WTC11 (cell line): ENCODE measurements at regions not wholly inside any gene's neighbourhood (a gene's known extent, or its start where the extent isn't known, plus 50 kb on each side); places are given as distances from the start of the nearest gene placed in this dataset.

ENCODE experiments used
- FOXJ3 ChIP-seq: sonication (generic); formaldehyde crosslinking; IDR thresholded peaks from 2 replicates; pipeline ENCODE4 v1.9.0; 2021; ENCODE audit warnings: missing genetic modification reagents, mild to moderate bottlenecking, borderline replicate concordance
- JUN ChIP-seq: sonication (generic); formaldehyde crosslinking; IDR thresholded peaks from 2 replicates; pipeline ENCODE4 v1.8.0; 2023; ENCODE audit warnings: mild to moderate bottlenecking, missing genetic modification reagents
- RELA ChIP-seq: sonication (generic); formaldehyde crosslinking; IDR thresholded peaks from 2 replicates; pipeline ENCODE4 v1.8.1; 2022; ENCODE audit warnings: missing genetic modification reagents, mild to moderate bottlenecking, borderline replicate concordance
- SMAD3 ChIP-seq: sonication (generic); formaldehyde crosslinking; IDR thresholded peaks from 2 replicates; pipeline ENCODE4 v1.8.0; 2022; ENCODE audit warnings: missing genetic modification reagents, mild to moderate bottlenecking, borderline replicate concordance
- TF ChIP-seq, protein P1 (sequence below): fragments of 200-600 bp; IDR thresholded peaks from 2 replicates; pipeline ENCODE4 v1.8.0; 2022; ENCODE audit warnings: antibody characterized with exemption
- TF ChIP-seq, protein P2 (sequence below): sonication (generic); formaldehyde crosslinking; IDR thresholded peaks from 2 replicates; pipeline ENCODE4 v1.8.0; 2023; ENCODE audit warnings: missing genetic modification reagents
- TF ChIP-seq, protein P3 (sequence below): sonication (generic); formaldehyde crosslinking; IDR thresholded peaks from 2 replicates; pipeline ENCODE4 v1.8.1; 2022; ENCODE audit warnings: mild to moderate bottlenecking, missing genetic modification reagents, moderate library complexity, borderline replicate concordance
- TF ChIP-seq, protein P4 (sequence below): sonication (generic); formaldehyde crosslinking; IDR thresholded peaks from 2 replicates; pipeline ENCODE4 v1.8.1; 2022; ENCODE audit warnings: missing genetic modification reagents, borderline replicate concordance
- TF ChIP-seq, protein P5 (sequence below): sonication (generic); formaldehyde crosslinking; IDR thresholded peaks from 2 replicates; pipeline ENCODE4 v1.8.0; 2023; ENCODE audit warnings: missing genetic modification reagents, mild to moderate bottlenecking, borderline replicate concordance
- TF ChIP-seq, protein P6 (sequence below): sonication (generic); formaldehyde crosslinking; IDR thresholded peaks from 2 replicates; pipeline ENCODE4 v1.8.1; 2023; ENCODE audit warnings: mild to moderate bottlenecking, missing genetic modification reagents
- TF ChIP-seq, protein P7 (sequence below): sonication (generic); formaldehyde crosslinking; IDR thresholded peaks from 2 replicates; pipeline ENCODE4 v1.8.1; 2022; ENCODE audit warnings: low read depth, mild to moderate bottlenecking, moderate library complexity, missing genetic modification reagents, borderline replicate concordance
- TF ChIP-seq, protein P8 (sequence below): sonication (generic); formaldehyde crosslinking; IDR thresholded peaks from 2 replicates; pipeline ENCODE4 v1.8.1; 2023; ENCODE audit warnings: mild to moderate bottlenecking, missing genetic modification reagents, borderline replicate concordance

DNA sequence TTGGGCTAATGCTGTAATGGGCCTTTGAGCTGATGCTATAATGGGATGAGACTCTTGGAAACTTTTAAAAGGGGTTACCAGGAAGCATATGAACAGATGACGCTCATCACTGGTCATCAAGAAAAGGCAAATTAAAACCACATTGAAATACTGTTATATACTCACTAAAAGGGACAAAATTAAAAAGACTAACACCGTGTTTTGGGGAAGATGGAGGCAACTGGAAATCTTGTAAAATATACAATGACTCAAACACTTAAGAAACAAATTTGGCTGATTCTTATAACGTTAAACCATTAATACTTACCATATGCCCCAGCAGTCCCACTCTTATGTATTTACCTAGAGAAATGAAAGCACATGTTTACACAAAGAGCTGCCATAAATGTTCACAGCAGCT lies 207.2 kb upstream of the GPRIN3 start:
- TF ChIP-seq JUN (CRISPR knock-in tag) (no peak), RELA (CRISPR knock-in tag) (no peak), SMAD3 (CRISPR knock-in tag) (no peak), FOXJ3 (CRISPR knock-in tag) (no peak)
- TF ChIP-seq, protein P1, sequence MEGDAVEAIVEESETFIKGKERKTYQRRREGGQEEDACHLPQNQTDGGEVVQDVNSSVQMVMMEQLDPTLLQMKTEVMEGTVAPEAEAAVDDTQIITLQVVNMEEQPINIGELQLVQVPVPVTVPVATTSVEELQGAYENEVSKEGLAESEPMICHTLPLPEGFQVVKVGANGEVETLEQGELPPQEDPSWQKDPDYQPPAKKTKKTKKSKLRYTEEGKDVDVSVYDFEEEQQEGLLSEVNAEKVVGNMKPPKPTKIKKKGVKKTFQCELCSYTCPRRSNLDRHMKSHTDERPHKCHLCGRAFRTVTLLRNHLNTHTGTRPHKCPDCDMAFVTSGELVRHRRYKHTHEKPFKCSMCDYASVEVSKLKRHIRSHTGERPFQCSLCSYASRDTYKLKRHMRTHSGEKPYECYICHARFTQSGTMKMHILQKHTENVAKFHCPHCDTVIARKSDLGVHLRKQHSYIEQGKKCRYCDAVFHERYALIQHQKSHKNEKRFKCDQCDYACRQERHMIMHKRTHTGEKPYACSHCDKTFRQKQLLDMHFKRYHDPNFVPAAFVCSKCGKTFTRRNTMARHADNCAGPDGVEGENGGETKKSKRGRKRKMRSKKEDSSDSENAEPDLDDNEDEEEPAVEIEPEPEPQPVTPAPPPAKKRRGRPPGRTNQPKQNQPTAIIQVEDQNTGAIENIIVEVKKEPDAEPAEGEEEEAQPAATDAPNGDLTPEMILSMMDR, result no peak
- TF ChIP-seq, protein P2, sequence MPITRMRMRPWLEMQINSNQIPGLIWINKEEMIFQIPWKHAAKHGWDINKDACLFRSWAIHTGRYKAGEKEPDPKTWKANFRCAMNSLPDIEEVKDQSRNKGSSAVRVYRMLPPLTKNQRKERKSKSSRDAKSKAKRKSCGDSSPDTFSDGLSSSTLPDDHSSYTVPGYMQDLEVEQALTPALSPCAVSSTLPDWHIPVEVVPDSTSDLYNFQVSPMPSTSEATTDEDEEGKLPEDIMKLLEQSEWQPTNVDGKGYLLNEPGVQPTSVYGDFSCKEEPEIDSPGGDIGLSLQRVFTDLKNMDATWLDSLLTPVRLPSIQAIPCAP (CRISPR knock-in tag), result no peak
- TF ChIP-seq, protein P3, sequence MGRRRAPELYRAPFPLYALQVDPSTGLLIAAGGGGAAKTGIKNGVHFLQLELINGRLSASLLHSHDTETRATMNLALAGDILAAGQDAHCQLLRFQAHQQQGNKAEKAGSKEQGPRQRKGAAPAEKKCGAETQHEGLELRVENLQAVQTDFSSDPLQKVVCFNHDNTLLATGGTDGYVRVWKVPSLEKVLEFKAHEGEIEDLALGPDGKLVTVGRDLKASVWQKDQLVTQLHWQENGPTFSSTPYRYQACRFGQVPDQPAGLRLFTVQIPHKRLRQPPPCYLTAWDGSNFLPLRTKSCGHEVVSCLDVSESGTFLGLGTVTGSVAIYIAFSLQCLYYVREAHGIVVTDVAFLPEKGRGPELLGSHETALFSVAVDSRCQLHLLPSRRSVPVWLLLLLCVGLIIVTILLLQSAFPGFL, result no peak
- TF ChIP-seq, protein P4, sequence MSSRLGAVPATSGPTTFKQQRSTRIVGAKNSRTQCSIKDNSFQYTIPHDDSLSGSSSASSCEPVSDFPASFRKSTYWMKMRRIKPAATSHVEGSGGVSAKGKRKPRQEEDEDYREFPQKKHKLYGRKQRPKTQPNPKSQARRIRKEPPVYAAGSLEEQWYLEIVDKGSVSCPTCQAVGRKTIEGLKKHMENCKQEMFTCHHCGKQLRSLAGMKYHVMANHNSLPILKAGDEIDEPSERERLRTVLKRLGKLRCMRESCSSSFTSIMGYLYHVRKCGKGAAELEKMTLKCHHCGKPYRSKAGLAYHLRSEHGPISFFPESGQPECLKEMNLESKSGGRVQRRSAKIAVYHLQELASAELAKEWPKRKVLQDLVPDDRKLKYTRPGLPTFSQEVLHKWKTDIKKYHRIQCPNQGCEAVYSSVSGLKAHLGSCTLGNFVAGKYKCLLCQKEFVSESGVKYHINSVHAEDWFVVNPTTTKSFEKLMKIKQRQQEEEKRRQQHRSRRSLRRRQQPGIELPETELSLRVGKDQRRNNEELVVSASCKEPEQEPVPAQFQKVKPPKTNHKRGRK (CRISPR knock-in tag), result no peak
- TF ChIP-seq, protein P5, sequence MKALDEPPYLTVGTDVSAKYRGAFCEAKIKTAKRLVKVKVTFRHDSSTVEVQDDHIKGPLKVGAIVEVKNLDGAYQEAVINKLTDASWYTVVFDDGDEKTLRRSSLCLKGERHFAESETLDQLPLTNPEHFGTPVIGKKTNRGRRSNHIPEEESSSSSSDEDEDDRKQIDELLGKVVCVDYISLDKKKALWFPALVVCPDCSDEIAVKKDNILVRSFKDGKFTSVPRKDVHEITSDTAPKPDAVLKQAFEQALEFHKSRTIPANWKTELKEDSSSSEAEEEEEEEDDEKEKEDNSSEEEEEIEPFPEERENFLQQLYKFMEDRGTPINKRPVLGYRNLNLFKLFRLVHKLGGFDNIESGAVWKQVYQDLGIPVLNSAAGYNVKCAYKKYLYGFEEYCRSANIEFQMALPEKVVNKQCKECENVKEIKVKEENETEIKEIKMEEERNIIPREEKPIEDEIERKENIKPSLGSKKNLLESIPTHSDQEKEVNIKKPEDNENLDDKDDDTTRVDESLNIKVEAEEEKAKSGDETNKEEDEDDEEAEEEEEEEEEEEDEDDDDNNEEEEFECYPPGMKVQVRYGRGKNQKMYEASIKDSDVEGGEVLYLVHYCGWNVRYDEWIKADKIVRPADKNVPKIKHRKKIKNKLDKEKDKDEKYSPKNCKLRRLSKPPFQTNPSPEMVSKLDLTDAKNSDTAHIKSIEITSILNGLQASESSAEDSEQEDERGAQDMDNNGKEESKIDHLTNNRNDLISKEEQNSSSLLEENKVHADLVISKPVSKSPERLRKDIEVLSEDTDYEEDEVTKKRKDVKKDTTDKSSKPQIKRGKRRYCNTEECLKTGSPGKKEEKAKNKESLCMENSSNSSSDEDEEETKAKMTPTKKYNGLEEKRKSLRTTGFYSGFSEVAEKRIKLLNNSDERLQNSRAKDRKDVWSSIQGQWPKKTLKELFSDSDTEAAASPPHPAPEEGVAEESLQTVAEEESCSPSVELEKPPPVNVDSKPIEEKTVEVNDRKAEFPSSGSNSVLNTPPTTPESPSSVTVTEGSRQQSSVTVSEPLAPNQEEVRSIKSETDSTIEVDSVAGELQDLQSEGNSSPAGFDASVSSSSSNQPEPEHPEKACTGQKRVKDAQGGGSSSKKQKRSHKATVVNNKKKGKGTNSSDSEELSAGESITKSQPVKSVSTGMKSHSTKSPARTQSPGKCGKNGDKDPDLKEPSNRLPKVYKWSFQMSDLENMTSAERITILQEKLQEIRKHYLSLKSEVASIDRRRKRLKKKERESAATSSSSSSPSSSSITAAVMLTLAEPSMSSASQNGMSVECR, result no peak
- TF ChIP-seq, protein P6, sequence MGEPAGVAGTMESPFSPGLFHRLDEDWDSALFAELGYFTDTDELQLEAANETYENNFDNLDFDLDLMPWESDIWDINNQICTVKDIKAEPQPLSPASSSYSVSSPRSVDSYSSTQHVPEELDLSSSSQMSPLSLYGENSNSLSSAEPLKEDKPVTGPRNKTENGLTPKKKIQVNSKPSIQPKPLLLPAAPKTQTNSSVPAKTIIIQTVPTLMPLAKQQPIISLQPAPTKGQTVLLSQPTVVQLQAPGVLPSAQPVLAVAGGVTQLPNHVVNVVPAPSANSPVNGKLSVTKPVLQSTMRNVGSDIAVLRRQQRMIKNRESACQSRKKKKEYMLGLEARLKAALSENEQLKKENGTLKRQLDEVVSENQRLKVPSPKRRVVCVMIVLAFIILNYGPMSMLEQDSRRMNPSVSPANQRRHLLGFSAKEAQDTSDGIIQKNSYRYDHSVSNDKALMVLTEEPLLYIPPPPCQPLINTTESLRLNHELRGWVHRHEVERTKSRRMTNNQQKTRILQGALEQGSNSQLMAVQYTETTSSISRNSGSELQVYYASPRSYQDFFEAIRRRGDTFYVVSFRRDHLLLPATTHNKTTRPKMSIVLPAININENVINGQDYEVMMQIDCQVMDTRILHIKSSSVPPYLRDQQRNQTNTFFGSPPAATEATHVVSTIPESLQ (CRISPR knock-in tag), result no peak
- TF ChIP-seq, protein P7, sequence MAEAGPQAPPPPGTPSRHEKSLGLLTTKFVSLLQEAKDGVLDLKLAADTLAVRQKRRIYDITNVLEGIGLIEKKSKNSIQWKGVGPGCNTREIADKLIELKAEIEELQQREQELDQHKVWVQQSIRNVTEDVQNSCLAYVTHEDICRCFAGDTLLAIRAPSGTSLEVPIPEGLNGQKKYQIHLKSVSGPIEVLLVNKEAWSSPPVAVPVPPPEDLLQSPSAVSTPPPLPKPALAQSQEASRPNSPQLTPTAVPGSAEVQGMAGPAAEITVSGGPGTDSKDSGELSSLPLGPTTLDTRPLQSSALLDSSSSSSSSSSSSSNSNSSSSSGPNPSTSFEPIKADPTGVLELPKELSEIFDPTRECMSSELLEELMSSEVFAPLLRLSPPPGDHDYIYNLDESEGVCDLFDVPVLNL (CRISPR knock-in tag), result no peak
- TF ChIP-seq, protein P8, sequence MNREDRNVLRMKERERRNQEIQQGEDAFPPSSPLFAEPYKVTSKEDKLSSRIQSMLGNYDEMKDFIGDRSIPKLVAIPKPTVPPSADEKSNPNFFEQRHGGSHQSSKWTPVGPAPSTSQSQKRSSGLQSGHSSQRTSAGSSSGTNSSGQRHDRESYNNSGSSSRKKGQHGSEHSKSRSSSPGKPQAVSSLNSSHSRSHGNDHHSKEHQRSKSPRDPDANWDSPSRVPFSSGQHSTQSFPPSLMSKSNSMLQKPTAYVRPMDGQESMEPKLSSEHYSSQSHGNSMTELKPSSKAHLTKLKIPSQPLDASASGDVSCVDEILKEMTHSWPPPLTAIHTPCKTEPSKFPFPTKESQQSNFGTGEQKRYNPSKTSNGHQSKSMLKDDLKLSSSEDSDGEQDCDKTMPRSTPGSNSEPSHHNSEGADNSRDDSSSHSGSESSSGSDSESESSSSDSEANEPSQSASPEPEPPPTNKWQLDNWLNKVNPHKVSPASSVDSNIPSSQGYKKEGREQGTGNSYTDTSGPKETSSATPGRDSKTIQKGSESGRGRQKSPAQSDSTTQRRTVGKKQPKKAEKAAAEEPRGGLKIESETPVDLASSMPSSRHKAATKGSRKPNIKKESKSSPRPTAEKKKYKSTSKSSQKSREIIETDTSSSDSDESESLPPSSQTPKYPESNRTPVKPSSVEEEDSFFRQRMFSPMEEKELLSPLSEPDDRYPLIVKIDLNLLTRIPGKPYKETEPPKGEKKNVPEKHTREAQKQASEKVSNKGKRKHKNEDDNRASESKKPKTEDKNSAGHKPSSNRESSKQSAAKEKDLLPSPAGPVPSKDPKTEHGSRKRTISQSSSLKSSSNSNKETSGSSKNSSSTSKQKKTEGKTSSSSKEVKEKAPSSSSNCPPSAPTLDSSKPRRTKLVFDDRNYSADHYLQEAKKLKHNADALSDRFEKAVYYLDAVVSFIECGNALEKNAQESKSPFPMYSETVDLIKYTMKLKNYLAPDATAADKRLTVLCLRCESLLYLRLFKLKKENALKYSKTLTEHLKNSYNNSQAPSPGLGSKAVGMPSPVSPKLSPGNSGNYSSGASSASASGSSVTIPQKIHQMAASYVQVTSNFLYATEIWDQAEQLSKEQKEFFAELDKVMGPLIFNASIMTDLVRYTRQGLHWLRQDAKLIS, result no peak
